Retinal pigment epithelial cell (primary cell): ENCODE measurements at regions not wholly inside any gene's neighbourhood (a gene's known extent, or its start where the extent isn't known, plus 50 kb on each side); places are given as distances from the start of the nearest gene placed in this dataset.

ENCODE experiments used
- DNase-seq: peaks from one replicate; pipeline ENCODE4 v3.0.0-alpha.2; 2010; ENCODE audit warnings: low read depth
- H3K4me3 ChIP-seq: 2 replicates; pipeline ENCODE4 v1.5.1; 2011; ENCODE audit warnings: mild to moderate bottlenecking, low read length, control low read depth, moderate library complexity
- CTCF ChIP-seq: conservative IDR thresholded peaks from 2 replicates; pipeline ENCODE4 v1.5.1; 2011; ENCODE audit warnings: low read depth, low read length, control low read depth, inconsistent platforms

GRCh38 chr7:10282909-10283308 is 690.8 kb upstream of the PHF14 start:
- DNase-seq: no peak
- no peak overlapping the region for H3K4me3 ChIP-seq
- no peak for TF ChIP-seq CTCF

- no peak for TF ChIP-seq CTCF
- H3K4me3 ChIP-seq: no peak overlapping the region
- DNase-seq: no peak
These were observed 689.7 kb upstream of the PHF14 start for GRCh38 chr7:10284001-10284400.

- no peak overlapping the region for H3K4me3 ChIP-seq
- TF ChIP-seq CTCF: no peak
- no peak for DNase-seq
These were observed 674.3 kb upstream of the PHF14 start for GRCh38 chr7:10299384-10299783.

GRCh38 chr7:10300577-10300976 is 673.1 kb upstream of the PHF14 start:
- no peak overlapping the region for H3K4me3 ChIP-seq
- DNase-seq: peak; percentile 23
- no peak for TF ChIP-seq CTCF

- no peak for TF ChIP-seq CTCF
- no peak overlapping the region for H3K4me3 ChIP-seq
- peak; percentile 9 for DNase-seq
These were observed 665.4 kb upstream of the PHF14 start for GRCh38 chr7:10308276-10308675.

- no peak for DNase-seq
- no peak overlapping the region for H3K4me3 ChIP-seq
- no peak for TF ChIP-seq CTCF
These were observed 660.7 kb upstream of the PHF14 start for GRCh38 chr7:10312942-10313341.

GRCh38 chr7:10315881-10316280 is 657.8 kb upstream of the PHF14 start:
- no peak for TF ChIP-seq CTCF
- no peak overlapping the region for H3K4me3 ChIP-seq
- no peak for DNase-seq
